Jurkat, Clone E6-1 (cell line): ENCODE measurements at regions not wholly inside any gene's neighbourhood (a gene's known extent, or its start where the extent isn't known, plus 50 kb on each side); places are given as distances from the start of the nearest gene placed in this dataset.

Experiments used
- DNase-seq: peaks from one replicate; pipeline ENCODE4 v3.0.0-alpha.2; 2011; ENCODE audit warnings: low read depth, low spot score
- H3K4me3 ChIP-seq: 2 replicates; pipeline ENCODE4 v1.5.1; 2011; ENCODE audit warnings: mild to moderate bottlenecking, low read length, control low read depth, moderate library complexity

DNA sequence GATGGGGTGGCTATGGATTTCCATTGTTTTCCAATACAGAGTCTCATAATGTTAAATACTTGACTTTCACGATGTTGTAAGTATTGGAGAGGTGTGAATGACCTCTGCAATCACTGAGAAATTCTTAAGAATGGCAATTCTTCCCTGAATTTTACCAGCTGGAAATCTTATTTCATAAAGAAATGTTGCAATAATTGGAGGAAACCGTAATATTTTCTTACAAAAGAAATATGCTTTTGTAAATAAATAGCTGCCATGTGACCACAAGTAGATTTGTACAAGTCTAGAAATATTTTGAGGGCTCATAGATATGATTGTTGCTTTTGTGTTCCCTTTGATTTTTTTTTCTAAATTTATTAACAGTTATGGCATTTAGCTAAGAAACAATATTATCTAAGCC lies 308.7 kb upstream of the ATP2B1 start:
- no peak for DNase-seq
- no peak overlapping the region for H3K4me3 ChIP-seq

DNA sequence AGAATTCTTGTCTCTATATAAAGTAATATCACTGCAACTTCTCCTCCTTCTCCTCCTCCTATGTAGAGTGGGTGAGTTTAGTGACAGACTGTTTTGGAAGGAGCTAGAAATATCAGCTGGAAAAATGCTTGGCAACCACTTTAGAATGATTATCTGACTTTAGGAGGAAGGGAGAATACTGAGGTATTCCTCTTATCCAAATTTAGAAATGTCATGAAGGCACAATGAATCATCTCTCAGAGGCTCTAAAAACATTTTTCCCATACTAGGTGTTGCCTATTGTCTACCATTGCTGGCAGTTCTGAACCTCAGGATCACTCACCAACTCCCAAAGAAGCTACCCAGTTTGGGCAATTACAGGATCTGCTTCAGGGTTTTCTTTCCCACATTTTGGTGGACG lies 306.6 kb upstream of the ATP2B1 start:
- no peak for DNase-seq
- H3K4me3 ChIP-seq: no peak overlapping the region

DNA sequence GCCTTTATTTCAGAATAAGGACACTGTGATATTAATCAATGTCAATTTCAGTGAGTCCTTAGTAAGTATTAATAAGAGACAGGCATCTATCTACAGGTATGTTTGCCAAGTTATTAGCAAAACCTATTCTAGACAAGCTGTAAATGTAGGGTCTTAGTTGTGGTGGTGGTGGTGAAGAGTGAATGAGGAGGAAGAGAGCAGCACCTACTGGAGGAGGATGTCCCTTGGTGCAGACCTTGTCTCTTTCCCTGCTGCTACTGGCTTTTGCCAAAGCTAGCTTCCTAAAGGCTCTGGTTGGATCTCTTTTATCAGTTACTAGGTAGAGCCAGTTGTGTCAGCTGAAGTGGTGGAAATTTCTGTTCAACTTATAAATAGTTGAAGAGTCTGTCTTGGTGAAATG lies 304.8 kb upstream of the ATP2B1 start:
- no peak for DNase-seq

DNA sequence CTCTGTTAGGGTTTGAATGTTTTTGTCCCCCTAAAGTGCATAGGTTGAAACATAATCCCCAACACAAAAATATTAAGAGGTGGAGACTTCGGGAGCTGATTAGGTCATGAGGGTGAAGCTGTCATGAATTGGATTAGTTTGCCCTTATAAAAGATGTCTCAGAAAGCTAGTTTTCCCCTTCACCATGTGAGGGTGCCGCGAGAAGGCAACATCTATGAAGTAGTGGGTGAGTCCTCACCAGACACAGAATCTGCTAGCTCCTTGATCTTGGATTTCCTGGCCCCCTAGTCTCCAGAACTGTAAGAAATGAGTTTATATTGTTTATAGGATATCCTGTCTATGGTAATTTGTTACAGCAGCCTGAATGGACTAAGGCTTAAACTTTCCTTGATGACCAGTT lies 301.5 kb upstream of the ATP2B1 start:
- peak; percentile 7 for DNase-seq
- no peak overlapping the region for H3K4me3 ChIP-seq

More for the DNA sequence above, 304.8 kb upstream of the ATP2B1 start:
- no peak overlapping the region for H3K4me3 ChIP-seq

DNA sequence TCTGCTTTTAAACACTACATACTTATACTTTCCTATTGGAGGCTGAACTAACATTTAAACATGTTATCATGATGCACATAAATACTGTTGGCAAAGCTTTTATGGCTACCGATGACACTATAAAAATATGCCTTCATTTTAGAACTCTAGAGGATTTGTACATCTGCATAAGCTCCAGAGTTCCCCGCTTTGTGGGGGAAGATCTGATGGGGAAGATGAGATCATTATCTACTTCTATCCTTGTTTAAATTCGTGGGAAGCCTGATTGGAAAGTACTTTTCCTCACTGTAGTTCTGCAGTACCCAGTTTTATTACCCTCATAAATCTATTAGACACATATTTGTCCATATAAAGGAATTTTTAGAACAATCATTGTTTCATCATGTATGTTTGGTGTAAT lies 299.6 kb upstream of the ATP2B1 start:
- H3K4me3 ChIP-seq: no peak overlapping the region
- DNase-seq: no peak

DNA sequence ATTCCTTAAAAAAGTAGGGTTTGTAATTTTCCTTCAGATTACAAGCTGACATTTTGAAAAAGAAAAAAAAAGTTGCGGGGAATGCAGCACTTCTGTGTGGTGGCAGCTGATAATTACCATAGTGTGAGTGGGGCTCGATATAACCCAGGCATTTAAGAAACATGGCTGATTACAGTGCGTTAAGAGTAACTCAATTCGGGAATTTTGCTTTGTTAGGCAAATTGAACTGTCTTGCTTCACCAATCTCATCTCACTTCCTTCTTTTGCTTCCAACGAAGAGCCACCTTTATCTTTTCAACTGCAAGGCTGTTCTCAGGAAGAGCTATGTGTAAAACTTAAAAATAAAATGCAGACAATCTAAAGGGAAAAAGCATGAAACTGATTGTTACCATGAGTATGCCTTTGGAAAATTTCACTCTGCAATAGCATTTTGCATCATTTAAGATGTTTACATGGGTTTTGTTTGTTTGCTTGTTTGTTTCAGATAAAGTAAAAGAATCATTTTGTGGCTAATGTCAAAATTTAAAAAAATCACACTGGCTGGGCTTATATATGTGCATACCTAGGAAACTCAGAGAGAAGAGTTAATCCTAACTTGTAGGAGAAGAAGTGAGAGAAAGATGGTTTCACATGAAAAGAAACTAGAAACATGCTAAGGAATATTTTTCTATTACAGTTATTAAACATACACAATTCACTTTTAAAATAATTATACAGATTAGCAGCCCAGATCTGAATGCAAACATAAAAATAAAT lies 295.9 kb upstream of the ATP2B1 start:
- no peak overlapping the region for H3K4me3 ChIP-seq
- no peak for DNase-seq

DNA sequence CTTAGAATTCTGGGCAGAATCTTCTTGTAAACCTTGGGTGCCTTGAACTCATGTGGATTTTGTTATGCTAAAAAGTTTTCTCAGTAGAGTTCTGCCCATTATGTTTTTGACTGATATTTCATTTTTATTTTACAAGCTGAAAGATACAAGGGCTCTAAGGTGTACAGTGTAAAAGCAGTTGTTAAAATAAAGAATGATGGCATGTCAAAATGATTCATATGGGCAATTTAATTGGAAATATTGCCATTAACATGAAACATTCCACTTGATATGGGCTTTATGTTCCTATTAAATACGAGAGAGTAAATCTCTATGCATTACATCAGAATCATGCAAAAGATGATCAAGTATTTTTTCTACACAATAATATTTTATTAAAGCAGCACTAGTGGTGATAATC lies 295.1 kb upstream of the ATP2B1 start:
- no peak overlapping the region for H3K4me3 ChIP-seq
- no peak for DNase-seq

DNA sequence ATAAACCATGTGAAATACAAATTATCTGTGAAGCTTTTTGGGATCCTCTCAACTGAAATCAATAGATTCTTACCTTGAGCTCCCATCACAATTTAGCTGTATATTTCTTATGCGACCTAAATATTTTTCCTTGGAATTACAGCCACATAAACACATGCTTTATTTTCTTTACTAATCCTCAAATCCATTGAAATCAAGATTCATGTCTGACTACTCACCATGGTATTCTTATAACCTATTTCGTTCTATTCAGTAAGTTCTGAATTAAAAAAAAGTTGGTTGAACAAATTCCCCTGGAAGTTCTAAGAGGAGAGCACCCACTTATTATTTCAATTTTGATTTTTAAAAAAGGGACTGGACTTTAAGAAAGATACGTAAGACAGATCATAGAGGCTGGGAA lies 292.1 kb upstream of the ATP2B1 start:
- DNase-seq: no peak
- no peak overlapping the region for H3K4me3 ChIP-seq

DNA sequence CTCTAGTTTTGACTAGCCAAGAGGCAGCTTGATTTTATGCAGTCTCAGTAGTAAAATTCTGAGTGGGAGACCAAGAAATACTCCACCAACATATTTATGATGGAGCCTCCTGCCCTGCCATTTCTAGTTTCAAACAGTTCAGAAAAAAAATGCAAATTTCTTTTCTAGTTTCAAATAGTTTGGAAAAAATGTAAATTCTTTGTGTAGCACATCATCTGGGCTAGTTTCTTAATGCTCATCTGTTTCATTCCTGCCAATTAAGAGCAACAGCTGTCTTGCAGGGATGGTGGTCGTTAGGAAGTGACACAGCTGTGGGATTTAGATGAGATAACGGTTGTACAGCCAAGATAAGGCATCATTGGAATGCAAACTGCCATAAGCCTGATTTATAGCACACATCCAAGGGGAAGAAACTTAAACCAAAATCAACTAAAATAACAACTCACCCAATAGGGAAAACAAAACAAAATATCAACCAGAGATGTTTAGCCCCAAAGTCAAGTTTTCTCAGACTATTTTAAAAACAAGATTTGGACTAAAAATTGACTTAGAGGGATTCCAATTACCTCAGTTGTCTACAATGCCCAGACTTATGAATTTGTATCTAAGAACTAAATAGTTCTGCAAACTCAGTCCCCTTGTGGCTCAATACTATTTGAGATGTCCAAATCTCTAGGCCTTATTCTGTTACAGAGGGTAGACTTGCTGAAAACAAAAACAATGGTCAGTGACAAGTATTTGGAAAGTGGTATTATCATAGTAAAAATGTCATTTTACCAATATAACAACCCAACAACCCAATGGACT lies 291.3 kb upstream of the ATP2B1 start:
- DNase-seq: no peak
- H3K4me3 ChIP-seq: no peak overlapping the region

DNA sequence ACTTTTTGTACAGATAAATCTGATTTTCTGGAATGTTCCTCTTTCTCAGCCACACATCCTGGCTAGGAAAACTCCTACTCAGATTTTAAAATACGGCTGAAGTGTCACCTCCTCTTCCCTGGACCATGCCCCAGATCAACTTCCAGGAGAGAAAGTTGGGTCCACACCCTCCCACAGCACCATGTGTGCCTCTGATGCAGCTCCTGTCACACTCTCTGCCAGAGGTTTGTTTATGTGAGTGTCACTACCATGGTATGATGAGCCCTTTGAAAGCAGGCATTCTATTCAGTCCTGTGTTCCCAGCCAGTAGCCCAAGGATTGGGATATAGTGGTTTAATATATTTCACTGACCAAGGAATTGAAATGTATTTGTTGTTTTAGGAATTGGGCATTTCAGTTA lies 287.2 kb upstream of the ATP2B1 start:
- H3K4me3 ChIP-seq: no peak overlapping the region
- no peak for DNase-seq

DNA sequence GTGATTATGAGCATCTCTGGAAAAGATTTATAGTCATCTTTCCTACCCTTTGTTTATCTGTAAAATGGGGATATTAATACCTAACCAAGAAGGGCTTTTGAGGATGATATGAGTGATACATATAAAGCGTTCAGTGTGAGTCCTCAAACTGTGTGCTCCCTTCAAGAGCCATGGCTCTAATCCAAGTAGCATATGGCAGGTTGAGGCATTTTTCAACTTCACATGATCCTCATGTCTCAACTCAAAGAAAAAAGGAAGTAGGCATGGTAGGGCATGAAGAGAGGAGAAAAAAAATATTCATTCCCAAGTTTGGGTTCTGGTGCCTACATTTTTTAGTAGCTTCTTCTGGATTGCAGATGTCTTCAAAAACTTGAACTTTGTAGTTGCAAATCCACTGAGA lies 286.3 kb upstream of the ATP2B1 start:
- H3K4me3 ChIP-seq: no peak overlapping the region
- no peak for DNase-seq

DNA sequence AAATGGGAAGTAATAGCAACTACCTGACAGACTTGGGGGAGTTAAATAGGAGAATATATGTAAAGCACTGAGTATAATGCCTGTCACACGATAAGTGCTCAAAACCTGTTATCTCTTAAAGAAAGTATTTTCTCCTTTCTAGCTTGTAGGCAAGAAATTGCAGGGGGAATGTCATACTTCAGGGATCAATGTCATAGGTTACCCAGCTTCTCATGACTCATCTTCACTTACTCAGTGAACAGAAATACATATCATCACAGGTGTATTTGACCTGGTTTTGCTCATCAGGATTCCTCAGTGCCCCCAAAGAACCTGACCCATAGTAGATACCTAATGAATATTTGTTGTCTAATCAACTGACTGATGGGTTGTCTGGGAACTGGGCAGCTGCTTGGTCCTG lies 285.0 kb upstream of the ATP2B1 start:
- DNase-seq: no peak
- no peak overlapping the region for H3K4me3 ChIP-seq

DNA sequence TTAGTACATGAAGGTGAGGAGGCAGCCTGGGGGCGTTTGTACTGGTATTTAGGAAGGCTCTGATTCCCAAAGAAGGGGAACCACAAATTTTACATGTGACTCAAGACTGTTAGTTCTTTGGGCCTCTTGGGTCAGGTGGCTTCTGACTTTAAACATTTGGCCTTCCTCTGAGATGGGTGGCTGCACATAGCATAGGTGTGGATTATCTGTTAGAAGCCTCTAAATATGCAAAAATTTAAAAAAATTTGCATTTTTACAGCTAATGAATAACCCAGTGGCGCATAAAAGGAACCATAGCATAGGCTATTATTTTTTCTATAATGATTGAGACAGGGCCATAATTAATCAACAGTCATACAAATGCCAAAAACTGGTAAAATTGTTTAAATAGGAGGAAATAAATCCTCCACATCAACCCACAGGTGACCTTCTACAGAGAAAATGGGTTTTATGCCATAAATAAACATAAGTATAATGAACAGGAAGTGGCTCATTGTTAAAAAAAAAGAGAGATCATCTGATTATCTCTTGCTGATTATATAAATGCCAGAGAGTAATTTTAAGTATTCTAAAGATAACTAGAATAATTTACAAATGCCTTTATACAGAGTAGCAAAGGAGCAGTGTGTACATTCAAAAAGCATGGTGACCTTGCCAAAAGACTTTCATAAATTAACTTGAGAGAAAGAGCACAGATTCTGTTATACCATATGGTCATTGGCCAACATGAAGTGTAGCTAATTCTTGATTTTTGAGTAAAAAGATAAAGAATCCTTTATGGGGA lies 284.2 kb upstream of the ATP2B1 start:
- no peak overlapping the region for H3K4me3 ChIP-seq
- no peak for DNase-seq

DNA sequence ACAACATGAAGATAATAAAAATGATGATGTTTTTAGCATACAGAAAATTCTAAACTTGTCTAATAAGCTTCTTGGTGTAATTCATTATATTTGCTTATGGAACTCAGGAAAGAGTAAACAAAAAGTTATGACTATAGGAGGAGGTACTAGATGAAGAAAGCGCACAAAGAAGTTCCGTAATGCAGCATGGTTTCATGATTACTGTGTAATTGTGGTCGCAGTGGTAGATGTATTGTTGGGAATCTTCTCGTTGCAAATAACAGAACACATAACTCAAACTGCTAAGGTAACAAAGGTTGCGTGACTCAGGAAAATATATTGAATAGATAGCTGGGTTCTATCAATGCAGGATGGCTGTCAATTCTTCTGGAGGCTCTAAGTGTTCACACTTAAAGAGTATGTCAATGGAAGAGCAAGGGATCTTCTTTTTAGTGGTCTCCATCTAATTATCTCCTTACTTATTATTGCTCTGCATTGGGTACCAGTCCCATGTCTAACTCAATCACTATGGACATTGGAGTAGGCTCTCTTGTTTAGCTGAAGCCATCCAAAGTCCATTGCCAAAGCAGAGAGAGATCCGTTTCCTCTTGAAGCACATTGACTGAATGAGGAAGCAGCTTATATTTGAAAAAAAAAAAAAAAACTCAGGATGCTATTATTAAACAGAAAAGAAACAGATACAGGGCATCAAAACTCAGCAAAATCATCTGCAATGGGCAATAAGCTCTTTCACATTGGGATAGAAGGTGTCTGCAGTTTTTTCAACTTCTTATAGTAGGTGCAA lies 283.4 kb upstream of the ATP2B1 start:
- no peak overlapping the region for H3K4me3 ChIP-seq
- DNase-seq: no peak

DNA sequence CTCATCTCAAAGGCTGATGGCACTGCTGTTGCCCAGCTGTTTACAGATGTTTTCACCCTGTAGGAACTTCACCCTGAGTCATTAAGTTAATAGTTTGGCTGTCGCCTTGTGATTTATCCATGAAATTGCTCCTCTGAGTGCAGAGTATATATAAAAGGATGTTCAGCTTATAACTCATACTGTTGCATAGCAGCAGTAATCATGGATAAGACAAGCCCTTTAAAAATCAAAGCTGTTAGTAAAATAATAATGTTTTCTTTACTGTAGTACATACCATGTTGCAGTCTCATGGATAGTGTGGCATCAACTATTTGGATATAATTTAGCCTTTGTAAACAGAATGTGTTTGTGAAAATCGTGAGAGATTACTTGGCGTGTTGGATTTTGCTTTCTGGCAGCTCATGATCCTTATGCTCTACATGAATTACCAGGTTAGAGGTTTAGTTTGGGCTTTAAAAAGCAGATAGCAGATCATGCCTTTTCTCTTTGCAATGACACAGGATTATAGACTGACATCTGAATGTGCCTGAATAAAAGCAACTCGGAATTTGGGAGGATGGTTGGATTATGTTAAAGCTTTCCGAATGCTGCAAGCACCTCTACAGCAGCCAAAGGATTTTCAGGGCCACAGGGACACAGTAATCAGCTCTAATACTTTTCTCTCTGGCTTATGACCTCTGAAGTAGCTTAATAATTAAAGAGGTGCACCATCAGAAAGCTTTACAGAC lies 279.7 kb upstream of the ATP2B1 start:
- no peak overlapping the region for H3K4me3 ChIP-seq
- DNase-seq: no peak

DNA sequence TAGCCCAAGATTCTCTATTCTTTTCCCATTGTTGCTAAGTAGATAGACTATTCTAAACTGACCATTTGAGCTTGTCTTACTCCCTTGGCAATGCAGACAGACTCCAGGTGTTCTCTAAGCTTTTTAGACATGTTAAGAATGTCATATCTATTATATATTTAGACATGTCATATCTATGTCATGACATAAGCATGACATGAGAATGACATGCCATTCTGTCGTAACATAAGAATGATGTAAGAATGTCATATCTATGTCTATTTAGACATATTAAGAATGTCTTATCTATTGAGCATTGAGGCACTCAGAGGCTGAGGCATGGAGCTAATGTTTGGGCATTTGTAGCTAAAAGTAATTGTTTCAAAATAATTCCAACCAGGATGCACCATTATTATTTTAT lies 277.3 kb upstream of the ATP2B1 start:
- H3K4me3 ChIP-seq: no peak overlapping the region
- DNase-seq: no peak

DNA sequence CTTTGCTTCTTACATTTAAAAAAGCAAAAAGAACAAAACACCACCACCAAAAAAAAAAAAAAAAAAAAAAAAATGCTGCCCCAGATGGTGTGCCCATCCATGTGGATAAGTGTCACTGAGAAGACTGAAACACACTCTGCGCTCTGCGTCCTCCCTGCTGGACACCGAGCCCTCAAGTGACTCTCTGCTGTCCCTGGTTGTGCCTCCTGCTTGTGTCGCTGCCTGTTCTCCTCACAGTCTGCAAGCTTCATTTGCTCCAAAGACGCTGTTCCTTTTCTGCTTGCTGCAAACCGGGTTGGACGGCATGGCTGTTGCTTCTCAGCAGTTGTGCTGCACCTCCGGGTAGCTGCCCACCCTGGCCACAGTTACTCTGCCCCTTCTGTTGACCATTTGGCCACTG lies 276.2 kb upstream of the ATP2B1 start:
- no peak overlapping the region for H3K4me3 ChIP-seq
- DNase-seq: no peak

DNA sequence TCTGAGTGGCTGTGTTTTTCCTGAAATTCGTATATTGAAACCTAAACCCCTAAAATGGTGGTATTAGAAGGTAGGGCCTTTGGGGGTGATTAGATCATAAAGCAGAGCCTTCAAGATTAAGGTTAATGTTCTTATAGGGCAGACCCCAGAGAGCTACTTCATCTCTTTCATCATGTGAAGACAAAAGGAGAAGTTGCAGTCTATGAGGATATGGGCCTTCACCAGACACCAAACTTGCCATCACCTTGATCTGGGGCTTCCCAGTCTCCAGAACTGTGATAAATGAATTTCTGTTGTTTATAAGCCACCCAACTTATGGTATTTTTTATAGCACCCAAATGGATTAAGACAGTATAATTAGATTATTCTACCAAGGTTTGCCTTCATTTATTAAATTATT lies 275.0 kb upstream of the ATP2B1 start:
- no peak overlapping the region for H3K4me3 ChIP-seq
- DNase-seq: no peak

DNA sequence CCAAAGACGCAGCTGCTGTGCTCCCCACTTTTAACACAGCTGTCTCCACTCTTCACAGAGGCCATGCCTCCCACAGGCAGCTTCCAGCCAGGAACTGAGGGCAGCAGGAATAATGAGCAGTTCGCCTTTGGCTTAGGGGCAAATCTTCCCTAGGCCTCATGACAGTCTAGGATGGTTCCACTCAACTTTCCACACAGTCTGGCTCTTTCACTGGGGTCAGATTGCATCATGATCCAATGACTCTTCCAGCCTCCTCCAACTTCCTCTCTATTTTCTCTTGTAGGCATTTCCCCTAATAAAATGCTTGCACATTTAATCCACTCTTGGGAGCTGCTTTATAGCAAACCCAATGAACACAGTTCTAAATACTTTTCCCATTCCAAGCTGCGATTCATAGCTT lies 271.6 kb upstream of the ATP2B1 start:
- DNase-seq: no peak

More for the DNA sequence above, 271.6 kb upstream of the ATP2B1 start:
- no peak overlapping the region for H3K4me3 ChIP-seq
